ENCODE measurements at regions not wholly inside any gene's neighbourhood (a gene's known extent, or its start where the extent isn't known, plus 50 kb on each side); places are given as distances from the start of the nearest gene placed in this dataset.

GRCh38 chr18:73087282-73087977 lies 219.6 kb upstream of the NETO1 start:
- no peak for TF ChIP-seq ZNF565 (CRISPR knock-in tag; conservative IDR thresholded peaks at IDR 0.05; ENCODE audit: low read depth)
- no peak for TF ChIP-seq SNAI2 (CRISPR knock-in tag; IDR thresholded peaks at IDR 0.05)
- TF ChIP-seq CSDC2 (CRISPR knock-in tag; IDR thresholded peaks at IDR 0.05), result no peak
- TF ChIP-seq TOX (CRISPR knock-in tag; IDR thresholded peaks at IDR 0.05; ENCODE audit: borderline replicate concordance), result no peak
- no peak for TF ChIP-seq BACH2 (CRISPR knock-in tag; IDR thresholded peaks at IDR 0.05; ENCODE audit: borderline replicate concordance)
- TF ChIP-seq POU6F1 (CRISPR knock-in tag; IDR thresholded peaks at IDR 0.05; ENCODE audit: borderline replicate concordance, low read depth), result no peak
- no peak for TF ChIP-seq ZNF8 (CRISPR knock-in tag; IDR thresholded peaks at IDR 0.05)
- TF ChIP-seq ZFP3 (CRISPR knock-in tag; IDR thresholded peaks at IDR 0.05), result no peak
- no peak for TF ChIP-seq OSR1 (CRISPR knock-in tag; IDR thresholded peaks at IDR 0.05)
- TF ChIP-seq TSHZ2 (CRISPR knock-in tag; IDR thresholded peaks at IDR 0.05), result no peak
- TF ChIP-seq PPARA (CRISPR knock-in tag; IDR thresholded peaks at IDR 0.05; ENCODE audit: borderline replicate concordance), result no peak
- TF ChIP-seq ZNF70 (CRISPR knock-in tag; IDR thresholded peaks at IDR 0.05), result no peak
- TF ChIP-seq TCF4 (CRISPR knock-in tag; IDR thresholded peaks at IDR 0.05; ENCODE audit: borderline replicate concordance), result no peak
- TF ChIP-seq GLIS3 (CRISPR knock-in tag; IDR thresholded peaks at IDR 0.05), result no peak
- TF ChIP-seq ZFP30 (CRISPR knock-in tag; IDR thresholded peaks at IDR 0.05), result no peak
- TF ChIP-seq PATZ1 (CRISPR knock-in tag; IDR thresholded peaks at IDR 0.05; ENCODE audit: borderline replicate concordance), result no peak
- no peak for TF ChIP-seq RARB (CRISPR knock-in tag; IDR thresholded peaks at IDR 0.05)

GRCh38 chr18:73079920-73080319 lies 212.1 kb upstream of the NETO1 start:
- TF ChIP-seq ZNF70 (CRISPR knock-in tag; IDR thresholded peaks at IDR 0.05), result no peak
- no peak for TF ChIP-seq ZFP30 (CRISPR knock-in tag; IDR thresholded peaks at IDR 0.05)
- TF ChIP-seq BACH2 (CRISPR knock-in tag; IDR thresholded peaks at IDR 0.05; ENCODE audit: borderline replicate concordance), result no peak
- no peak for TF ChIP-seq ZC3H10 (CRISPR knock-in tag; IDR thresholded peaks at IDR 0.05)
- TF ChIP-seq ZFP3 (CRISPR knock-in tag; IDR thresholded peaks at IDR 0.05), result no peak

More at GRCh38 chr18:73087282-73087977, 219.6 kb upstream of the NETO1 start:
- no peak for ATAC-seq

GRCh38 chr18:73060666-73061288 lies 193.0 kb upstream of the NETO1 start:
- ATAC-seq, result no peak

More at GRCh38 chr18:73079920-73080319, 212.1 kb upstream of the NETO1 start:
- ATAC-seq, result no peak

More at GRCh38 chr18:73060666-73061288, 193.0 kb upstream of the NETO1 start:
- TF ChIP-seq CSRNP3 (CRISPR knock-in tag; IDR thresholded peaks at IDR 0.05), result no peak
- TF ChIP-seq ESRRG (CRISPR knock-in tag; IDR thresholded peaks at IDR 0.05), result no peak
- TF ChIP-seq ZFP30 (CRISPR knock-in tag; IDR thresholded peaks at IDR 0.05), result no peak
- no peak for TF ChIP-seq OSR1 (CRISPR knock-in tag; IDR thresholded peaks at IDR 0.05)
- TF ChIP-seq ZFP3 (CRISPR knock-in tag; IDR thresholded peaks at IDR 0.05), result no peak
- no peak for TF ChIP-seq GLIS3 (CRISPR knock-in tag; IDR thresholded peaks at IDR 0.05)
